ENCODE measurements at regions not wholly inside any gene's neighbourhood (a gene's known extent, or its start where the extent isn't known, plus 50 kb on each side); places are given as distances from the start of the nearest gene placed in this dataset.
"Not testable (repeated sequence)": the region's sequence is repeated elsewhere in the genome, so short reads cannot be mapped to it uniquely, and the experiment has no call there.

DNA sequence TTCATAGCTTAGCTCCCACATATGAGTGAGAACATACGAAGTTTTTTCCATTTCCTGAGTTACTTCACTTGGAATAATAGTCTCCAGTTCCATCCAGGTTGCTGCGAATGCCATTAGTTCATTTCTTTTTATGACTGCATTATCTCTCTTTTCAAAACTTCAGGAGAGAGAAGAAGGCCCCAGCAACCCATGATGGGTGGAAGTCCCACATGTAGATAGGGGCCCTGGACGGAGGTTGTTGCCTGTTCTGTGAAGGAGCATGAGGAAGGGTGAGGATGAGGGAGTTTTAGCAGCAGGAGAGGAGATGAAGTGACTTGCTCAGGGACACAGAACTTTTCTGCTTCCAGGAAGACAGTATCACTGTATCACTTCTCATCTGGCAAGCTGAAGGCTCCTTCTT is 102.2 kb upstream of the KLF4 start:
- DNase-seq (ENCODE audit: low read depth, low spot score), result no peak

DNA sequence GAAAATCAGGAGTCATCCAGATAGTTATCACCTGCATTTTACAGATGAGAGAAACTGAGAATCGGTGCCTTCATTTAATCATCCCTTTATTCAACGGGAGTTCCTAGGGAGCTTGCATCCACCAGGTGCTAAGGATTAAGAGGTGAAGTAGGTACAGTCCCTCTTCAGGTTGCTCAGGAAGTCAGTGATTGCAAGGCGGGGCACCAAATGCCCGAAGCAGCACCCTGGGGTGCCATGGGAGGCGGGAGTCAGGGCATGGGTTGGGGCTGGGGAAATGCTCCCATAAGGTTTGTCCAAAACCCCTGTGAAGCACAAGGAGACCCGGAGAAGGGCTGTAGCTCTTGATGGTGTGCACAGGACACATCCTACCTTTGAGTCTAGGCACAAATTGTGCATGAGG is 98.8 kb upstream of the KLF4 start:
- DNase-seq (ENCODE audit: low read depth, low spot score), result no peak

DNA sequence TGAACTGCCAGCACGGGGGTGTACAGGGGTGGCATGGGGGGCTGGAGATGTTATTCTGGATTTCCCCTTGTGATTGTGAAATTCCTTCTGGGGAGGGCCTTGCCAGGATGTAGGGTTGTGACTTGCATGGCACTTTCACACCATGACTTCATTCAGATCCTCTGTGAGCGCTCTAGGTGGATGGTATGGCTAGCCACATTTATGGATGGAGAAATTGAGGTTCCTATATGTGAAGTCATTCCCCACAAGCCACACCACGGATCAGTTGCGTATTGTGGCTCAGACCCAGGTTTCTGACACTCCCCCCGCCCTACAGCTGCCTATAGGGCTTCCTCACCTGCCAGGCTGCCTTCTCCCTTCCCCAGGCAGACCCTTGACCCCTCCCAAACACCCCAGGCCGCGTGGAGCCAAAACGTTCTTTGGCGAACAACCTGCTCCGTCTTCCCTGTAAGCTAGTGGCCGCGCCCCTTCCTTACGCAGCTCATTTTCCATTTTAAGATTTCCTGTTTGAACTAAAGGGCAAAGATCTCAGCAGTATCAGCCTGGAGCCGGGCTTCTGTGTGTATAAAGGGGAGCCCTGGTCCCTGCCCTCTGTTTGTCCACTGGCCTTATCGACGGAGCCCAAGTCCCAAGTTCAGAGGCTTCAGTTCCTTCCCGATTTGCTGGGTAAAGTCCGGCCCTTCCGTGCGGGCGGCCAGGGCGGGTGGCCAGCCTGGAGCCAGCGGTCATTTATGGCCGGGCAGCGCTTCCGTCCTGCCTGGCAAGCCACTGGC is 97.8 kb upstream of the KLF4 start:
- DNase-seq (ENCODE audit: low read depth, low spot score), result peak; percentile 13

DNA sequence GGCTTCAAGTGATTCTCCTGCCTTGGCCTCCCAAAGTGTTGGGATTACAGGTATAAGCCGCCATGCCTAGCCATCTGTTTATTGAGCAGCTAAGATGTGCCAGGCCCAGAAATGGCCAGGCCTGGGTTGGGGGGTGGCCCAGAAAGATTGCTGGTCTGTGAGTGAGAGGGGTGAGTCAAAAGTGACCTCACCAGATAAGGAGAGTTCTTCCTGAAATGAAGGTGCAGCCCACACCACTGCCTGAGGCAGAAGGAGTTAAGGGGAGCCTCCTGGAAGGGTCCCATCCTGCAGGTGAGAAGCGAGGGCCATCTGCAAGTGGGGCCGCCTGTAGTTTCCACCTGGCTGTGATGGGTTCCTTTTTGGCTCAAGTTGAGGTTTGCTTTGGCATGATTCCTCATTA is 96.9 kb upstream of the KLF4 start:
- DNase-seq (ENCODE audit: low read depth, low spot score), result no peak

DNA sequence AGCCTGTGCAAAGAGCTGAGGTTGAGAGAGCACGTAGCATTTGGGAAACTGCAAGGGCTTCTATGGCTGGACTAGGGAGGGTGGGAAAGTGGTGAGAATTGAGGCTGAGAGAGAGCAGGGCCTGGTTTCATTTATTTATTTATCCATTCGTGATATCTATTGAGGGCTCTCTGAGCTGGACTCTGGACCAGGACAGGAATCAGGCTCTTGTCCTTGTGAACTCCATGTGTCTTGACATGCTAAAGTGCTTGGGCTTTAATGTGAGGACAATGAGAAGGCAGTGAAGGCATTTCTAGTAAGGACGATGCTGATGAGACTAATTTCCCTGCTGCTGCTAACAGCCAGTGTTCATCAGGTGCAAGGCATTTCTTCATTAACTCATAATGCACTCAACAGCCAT is 95.9 kb upstream of the KLF4 start:
- no peak for DNase-seq (ENCODE audit: low read depth, low spot score)

DNA sequence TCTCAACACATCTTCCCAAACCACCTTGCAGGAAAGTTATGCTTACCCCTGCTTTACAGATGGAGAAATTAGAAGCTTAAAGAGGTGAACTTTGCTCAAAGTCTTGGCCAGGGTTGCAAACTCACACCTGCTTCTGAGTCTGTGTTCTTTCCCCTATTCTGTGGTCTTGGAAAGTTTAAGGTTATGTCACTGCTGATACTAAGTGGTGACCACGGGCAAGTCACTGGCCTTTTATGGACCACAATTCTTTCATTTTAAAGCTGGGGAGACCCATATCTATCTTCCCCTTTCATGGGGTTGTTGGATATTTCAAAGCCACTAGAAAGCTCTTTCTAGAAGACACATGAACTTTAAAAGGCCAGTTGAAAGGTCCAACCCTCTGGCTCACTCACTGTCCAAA is 95.4 kb upstream of the KLF4 start:
- DNase-seq (ENCODE audit: low read depth, low spot score), result no peak

DNA sequence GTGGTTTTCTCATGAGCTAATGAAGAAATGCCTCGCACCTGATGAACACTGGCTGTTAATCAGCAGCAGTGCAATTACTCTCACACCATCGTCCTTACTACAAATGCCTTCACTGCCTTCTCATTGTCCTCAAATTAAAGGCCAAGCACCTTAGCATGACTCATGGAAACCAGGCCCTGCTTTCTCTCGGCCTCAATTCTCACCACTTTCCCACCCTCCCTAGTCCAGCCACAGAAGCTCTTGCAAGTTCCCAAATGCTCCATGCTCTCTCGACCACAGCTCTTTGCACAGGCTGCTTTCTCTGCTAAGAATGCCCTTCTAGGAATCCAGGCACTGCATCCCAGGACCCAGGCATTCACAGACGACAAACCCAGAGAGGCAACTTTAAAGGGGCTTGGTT is 94.6 kb upstream of the KLF4 start:
- DNase-seq (ENCODE audit: low read depth, low spot score), result peak; percentile 44

DNA sequence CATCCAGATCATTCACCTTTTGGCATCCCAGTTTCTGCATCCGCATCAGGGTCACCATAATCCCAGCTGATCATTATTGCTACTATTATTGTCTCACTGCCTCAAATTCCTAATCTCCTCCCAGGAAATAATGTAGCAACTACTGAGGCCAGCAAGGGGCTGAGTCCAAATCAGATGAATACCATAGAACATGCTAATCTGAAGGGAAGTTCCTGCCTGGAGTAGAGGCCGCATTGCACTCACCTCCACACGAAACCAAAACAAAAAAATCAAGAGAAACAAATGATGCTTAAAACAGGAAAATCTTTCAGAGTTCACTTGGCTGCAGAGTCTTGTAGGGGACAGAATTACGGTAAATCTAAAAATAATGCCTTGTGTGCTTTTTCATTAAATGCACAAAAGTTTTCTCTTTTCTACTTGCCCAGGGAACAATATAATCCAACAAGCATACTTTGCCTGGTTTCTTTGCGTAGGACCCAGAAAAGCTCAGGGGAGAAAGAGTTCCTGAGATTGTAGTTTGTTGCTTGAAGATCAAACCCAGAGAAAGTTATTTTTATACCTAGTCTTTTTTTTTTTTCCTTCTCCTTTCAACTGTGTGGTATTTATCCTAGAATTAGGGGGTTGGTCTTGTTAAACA is 87.7 kb upstream of the KLF4 start:
- no peak for DNase-seq (ENCODE audit: low read depth, low spot score)

DNA sequence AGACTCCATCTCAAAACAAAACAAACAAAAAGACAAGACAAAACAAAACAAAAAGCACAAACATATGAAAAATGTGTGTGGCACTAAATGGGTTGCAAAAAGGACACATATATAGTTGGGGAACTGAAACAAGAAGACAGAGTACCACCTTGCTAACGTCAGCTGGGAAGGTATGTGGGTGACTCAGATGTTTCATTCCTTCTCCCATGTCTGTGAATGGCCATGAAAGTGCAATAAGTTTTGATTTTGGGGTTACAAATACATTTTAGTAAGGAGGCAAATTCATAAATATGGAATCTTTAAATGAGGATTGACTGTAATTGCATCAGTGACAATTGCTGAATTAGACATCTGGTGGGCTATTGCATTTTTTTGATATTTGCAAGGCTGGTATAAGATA is 81.6 kb upstream of the KLF4 start:
- no peak for DNase-seq (ENCODE audit: low read depth, low spot score)

DNA sequence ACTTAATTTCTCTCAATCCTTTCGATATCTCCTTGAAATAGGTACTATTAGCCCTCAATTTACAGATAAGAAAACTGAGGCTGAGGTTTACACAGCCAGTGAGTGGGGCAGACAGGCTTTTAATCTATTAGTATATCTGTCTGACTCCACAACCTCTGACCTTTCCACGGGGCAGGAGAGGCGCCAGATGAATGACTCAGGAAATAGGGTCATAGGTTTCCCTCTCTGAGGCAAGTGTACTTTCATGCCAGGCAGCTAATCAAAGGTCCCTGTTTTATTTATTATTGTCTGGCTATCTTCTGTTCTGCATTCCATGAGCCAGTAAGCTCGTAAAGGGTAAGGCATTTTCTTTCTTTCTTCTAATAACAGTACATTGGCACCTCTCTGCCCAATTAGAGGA is 79.6 kb upstream of the KLF4 start:
- DNase-seq (ENCODE audit: low read depth, low spot score), result no peak

DNA sequence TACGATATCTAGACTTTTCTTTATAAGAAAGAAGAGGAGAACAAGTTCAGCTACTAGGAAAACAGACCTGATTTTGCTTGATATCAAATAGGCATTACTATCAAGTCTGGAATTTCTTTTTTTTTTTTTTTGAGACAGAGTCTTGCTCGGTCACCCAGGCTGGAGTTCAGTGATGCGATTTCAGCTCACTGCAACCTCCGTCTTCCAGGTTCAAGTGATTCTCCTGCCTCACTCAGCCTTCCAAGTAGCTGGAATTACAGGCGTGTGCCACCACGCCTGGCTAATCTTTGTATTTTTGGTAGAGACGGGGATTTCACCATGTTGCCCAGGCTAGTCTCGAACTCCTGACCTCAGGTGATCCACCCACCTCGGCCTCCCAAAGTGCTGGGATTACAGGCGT is 78.8 kb upstream of the KLF4 start:
- not testable (repeated sequence) for DNase-seq (ENCODE audit: low read depth, low spot score)

DNA sequence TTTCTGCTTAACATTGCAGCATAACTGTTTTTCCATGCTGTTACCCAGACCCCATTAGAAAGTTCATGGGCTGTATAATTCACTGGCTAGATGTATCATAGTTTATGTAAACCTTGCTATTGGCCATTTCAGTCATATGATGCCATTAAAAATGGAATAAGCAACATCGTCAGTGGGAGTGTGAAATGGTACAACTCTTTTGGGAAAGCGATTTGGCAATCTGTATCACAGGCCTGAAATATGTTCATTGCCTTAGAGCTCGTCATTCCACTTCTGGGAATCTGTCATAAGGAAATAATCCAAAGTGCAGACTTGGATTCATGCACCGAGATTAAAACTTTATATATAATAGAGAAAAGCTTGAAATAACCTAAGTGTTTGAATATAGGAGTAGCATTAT is 77.9 kb upstream of the KLF4 start:
- DNase-seq (ENCODE audit: low read depth, low spot score), result no peak

DNA sequence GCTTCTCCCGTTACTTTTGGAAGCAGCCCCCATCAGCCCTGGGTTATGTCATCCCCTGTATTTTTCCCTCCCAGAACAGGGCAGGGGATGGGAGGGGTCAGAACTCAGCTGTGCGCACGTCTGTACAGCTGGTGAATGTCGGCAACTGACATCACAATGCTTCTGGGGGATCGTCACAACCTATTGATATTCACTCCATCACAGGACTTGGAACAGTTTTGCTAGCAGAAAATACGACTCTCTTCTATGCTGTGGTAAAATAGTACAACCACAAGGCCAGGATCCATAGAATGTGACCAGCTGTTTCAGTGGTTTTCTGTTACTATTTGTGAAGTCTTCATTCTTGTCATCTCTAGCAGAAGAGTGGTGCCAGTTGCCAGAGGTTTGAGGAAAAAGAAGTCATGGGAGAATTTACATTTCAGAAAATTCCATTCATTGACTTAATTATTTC is 77.1 kb upstream of the KLF4 start:
- DNase-seq (ENCODE audit: low read depth, low spot score), result no peak

DNA sequence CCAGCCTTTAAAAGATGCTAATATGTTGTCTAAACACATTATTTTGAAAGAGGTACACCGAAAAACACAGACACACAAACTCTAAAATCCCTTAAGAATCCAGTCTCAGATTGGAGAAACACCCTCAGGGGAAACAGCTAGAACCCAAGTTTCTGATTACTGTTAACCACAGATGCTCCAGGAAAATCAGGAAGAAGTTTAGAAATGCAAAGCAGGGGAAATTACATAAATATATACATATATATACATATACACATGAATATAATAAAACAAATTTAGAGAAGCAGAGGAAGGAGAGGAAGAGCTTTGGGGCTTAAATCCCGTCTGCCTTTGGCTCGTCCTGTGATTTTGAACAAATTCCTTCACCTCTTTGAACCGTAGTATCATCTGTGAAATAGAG is 73.2 kb upstream of the KLF4 start:
- no peak for DNase-seq (ENCODE audit: low read depth, low spot score)

DNA sequence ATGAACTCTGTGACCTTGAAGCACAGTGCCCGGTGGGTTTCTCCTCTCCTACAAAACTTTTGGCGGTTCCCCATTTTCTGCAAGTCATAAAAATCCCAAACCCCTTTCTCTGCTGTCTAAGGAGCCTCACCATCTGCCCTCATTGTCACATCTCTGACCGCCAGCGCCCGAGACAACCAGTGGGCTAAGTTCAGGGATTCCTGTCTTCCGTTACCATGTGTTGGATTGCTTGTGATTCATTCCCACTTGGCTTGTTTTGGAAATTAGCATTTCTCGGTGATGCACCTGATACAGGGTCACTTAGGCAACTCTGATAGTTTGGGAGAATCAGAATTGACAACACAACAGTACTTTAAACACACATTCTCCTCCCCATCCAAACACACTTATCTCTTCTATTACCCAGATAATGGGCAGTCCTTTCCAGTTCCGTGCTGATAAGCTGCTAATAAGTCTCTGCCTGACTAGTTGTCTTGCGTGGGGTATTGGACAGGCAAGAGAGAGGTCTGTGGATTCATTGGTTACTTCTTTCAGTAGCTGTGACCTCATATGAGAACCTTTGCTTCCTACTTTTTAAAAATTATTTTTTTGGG is 70.0 kb upstream of the KLF4 start:
- no peak for DNase-seq (ENCODE audit: low read depth, low spot score)

DNA sequence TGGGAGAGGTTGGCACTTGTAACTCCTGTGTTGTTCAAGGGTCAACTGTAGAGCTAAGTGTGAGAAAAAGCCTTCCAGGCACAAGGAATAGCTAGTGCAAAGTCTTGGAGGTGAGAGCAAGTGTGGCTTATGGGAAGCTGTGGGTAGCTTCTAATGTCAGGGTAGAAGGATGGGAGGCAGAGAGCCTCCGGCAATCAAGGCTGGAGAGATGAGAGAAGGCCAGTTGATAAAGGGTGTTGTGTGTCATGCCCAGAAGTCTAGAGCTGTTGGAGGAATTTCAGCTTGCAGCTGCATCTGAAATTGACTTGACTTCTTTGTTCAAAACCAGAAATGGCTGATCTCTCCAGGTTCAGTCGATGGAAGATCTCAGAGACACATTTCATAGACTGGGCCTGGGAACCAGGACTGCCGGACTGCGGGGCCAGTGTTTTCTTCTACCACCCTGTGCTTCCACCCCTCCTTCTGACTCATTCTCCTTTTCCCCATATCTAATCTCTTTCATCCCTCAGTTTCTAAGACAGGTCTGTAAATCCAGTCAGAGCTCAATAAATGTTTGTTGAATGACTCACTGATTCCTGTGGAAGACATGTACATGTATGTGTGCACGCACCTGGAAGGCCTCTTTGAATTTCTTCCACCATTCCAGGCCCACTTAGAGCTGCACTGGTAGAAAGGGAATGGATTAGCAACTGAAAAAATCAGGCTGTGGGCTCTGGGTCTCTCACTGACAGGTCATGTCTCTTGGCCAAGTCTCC is 67.8 kb upstream of the KLF4 start:
- DNase-seq (ENCODE audit: low read depth, low spot score), result peak; percentile 40

DNA sequence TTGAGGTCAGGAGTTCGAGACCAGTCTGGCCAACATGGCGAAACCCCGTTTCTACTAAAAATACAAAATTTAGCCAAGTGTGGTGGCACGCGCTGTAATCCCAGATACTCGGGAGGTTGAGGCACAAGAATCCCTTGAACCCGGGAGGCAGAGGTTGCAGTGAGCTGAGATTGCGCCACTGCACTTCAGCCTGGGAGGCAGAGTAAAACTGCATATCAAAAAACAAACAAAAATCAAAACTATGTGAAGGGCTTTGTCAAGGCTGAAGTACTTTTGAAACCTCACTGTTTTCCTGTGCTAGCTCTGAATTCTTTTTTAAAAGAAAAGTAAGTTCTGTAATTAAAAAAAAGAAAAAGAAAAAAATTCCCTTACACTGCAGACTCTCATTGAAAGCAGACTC is 65.1 kb upstream of the KLF4 start:
- no peak for DNase-seq (ENCODE audit: low read depth, low spot score)

DNA sequence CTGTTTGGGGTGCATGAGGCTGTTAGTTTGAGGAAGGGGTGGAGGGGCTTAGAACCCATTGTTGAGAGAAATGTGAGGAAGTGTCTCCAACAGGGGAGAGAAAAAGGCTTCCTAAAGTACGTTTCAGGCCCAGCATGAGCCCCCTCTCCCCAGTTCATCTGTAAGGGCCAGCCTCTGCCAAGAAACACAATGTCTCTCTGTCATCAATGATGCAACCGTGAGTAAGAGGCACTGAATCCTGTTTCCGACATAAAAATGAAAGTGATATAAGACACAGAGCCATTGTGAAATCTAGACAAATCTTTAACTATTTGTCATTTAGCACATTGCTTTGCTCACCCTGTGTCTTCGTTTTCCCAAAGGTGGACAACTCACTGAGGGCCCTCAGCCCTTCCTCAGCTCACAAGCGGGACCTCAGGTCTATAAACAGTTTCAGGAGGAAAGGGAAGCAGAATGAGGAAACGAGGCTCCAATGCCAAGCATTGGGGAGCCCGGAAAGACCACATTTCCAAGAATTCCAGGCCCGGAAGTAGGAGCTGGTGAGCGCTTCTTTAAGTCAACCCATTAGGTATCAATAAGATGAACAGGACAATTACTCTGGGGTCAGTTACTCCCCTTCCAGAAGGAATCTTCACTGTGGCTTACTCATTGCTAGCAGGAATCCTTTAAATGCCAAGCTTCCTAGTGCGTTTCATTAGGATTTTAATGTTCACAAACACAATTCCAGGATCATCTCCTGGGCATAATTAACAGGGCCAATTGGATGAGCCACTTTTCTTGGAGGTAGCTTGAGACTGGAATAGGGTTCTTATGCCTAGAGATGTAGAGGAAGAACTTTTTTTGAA is 59.0 kb upstream of the KLF4 start:
- DNase-seq (ENCODE audit: low read depth, low spot score), result no peak

DNA sequence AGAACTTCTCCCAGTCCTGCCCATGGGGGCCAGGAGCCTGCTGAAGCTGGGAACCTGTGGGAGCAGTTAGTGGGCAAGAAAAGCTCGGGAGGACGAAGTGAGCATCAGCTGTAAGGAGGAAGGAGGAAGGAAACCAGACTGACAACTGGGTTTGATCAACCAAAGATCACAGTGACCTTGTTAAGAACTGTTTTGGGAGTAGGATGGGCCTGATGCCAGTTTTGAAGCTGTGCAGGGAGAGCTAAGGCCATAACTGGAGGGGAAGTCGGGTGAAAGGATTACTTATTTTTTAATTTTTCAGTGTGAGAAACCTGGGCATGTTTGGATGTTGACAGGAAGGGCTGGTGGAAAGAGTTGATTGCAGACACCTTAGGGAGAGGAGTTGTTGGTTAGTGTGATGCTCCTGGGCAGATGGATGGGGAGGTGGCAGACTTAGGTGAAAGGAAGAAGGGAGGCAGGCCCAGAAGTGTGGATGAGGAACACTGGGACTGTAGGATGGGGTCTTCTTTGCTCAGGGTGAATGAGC is 58.3 kb upstream of the KLF4 start:
- DNase-seq (ENCODE audit: low read depth, low spot score), result no peak

DNA sequence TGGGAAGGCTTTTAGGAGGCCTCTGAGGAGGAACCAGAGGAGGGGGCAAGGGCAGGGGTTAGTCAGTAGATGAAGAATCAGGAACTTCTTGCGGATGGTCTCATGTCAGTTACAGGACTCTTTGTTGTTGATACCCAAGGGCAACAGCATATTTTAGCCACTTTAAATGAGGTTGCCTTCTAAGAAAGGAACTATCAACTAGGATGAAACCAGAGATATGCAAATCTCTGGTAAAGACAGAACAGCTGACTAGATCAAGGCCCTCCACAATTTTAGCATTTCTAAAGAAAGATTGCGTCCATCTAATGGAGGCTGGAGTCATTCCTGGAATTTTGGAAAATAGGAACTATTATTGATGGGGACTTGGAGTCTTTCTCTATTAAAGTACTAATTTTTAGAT is 57.7 kb upstream of the KLF4 start:
- no peak for DNase-seq (ENCODE audit: low read depth, low spot score)

DNA sequence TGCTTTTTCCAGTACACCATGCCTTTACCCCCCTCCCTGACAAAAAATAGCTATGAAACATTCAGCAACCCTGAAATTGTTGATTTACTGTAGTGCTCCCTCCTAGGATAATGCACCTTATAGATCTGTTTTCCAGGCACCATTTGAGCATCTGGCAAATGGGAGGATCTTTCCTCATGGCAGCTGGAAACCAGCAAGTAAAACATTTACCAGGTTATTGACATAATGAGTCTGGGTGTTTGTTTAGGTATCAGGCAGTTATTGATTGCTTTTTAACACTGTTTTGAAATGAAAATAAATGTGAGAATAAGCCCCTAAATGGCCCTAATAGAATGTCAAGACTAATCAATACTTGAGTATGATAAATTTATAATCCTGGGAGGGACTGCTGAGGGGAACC is 57.3 kb upstream of the KLF4 start:
- DNase-seq (ENCODE audit: low read depth, low spot score), result no peak
